Parathyroid adenoma (tissue), 2 donors: ENCODE measurements at regions not wholly inside any gene's neighbourhood (a gene's known extent, or its start where the extent isn't known, plus 50 kb on each side); places are given as distances from the start of the nearest gene placed in this dataset.

Source experiments
- H2AFZ ChIP-seq: fragments of 300-600 bp; sonication (generic); one replicate; pipeline ENCODE4 v1.7.0; 2017; ENCODE audit warnings: antibody characterized with exemption, mild to moderate bottlenecking
- H3K27ac ChIP-seq: fragments of 300-600 bp; sonication (generic); one replicate; pipeline ENCODE4 v1.7.0; 2017
- H3K27me3 ChIP-seq: fragments of 300-600 bp; sonication (generic); one replicate; pipeline ENCODE4 v1.7.0; 2017; ENCODE audit warnings: low read length; ENCODE audit not compliant: control insufficient read depth, insufficient read depth
- H3K36me3 ChIP-seq: fragments of 300-600 bp; sonication (generic); one replicate; pipeline ENCODE4 v1.7.0; 2017; ENCODE audit warnings: low read length; ENCODE audit not compliant: control insufficient read depth, insufficient read depth
- H3K4me1 ChIP-seq: fragments of 300-600 bp; sonication (generic); one replicate; pipeline ENCODE4 v1.7.0; 2017; ENCODE audit warnings: control low read depth
- H3K4me2 ChIP-seq: fragments of 300-600 bp; sonication (generic); one replicate; pipeline ENCODE4 v1.7.0; 2017; ENCODE audit warnings: low read length
- H3K4me3 ChIP-seq: fragments of 300-600 bp; sonication (generic); one replicate; pipeline ENCODE4 v1.7.0; 2017; ENCODE audit warnings: low read depth, low read length
- H3K79me2 ChIP-seq: fragments of 300-600 bp; sonication (generic); one replicate; pipeline ENCODE4 v1.7.0; 2017; ENCODE audit warnings: control low read depth
- H3K9ac ChIP-seq: fragments of 300-600 bp; sonication (generic); one replicate; pipeline ENCODE4 v1.7.0; 2017; ENCODE audit warnings: mild to moderate bottlenecking
- H3K9me3 ChIP-seq: fragments of 300-600 bp; sonication (generic); one replicate; pipeline ENCODE4 v1.7.0; 2017; ENCODE audit warnings: low read length; ENCODE audit not compliant: control insufficient read depth
- TF ChIP-seq, protein P1 (sequence below): fragments of 300-600 bp; sonication (generic); IDR thresholded peaks from one replicate; pipeline ENCODE4 v1.7.0; 2017; ENCODE audit warnings: antibody characterized with exemption, mild to moderate bottlenecking
- donor health status: primary hyperparathyroidism.

DNA sequence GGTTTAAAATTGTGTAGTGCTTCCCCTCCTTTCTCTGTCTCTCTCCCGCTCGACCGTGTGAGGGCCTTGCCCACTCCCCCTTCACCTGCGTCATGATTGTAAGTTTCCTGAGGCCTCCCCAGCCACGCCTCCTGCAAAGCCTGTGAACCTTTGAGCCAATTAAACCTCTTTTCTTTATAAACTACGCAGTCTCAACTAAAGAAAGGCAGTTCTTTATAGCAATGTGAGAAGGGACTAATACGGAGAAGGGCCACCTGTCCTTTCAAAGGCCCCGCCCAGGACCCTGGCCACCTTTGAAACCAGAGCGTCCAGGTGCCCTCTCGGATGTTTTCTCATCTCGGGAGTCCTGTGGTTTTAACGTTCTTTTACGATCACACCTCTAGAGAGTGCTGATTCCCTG, 741.5 kb downstream of the BRD1 start:
- no peak overlapping the region for H2AFZ ChIP-seq
- no peak overlapping the region for H3K4me2 ChIP-seq
- H3K27me3 ChIP-seq, result no peaks in the 10 kb centered on the region
- H3K4me1 ChIP-seq, result no peaks in the 10 kb centered on the region
- TF ChIP-seq, protein P1, sequence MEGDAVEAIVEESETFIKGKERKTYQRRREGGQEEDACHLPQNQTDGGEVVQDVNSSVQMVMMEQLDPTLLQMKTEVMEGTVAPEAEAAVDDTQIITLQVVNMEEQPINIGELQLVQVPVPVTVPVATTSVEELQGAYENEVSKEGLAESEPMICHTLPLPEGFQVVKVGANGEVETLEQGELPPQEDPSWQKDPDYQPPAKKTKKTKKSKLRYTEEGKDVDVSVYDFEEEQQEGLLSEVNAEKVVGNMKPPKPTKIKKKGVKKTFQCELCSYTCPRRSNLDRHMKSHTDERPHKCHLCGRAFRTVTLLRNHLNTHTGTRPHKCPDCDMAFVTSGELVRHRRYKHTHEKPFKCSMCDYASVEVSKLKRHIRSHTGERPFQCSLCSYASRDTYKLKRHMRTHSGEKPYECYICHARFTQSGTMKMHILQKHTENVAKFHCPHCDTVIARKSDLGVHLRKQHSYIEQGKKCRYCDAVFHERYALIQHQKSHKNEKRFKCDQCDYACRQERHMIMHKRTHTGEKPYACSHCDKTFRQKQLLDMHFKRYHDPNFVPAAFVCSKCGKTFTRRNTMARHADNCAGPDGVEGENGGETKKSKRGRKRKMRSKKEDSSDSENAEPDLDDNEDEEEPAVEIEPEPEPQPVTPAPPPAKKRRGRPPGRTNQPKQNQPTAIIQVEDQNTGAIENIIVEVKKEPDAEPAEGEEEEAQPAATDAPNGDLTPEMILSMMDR, result no peak
- H3K36me3 ChIP-seq, result no peaks in the 10 kb centered on the region
- H3K27ac ChIP-seq, result no peak overlapping the region
- no peak overlapping the region for H3K4me3 ChIP-seq
- H3K9ac ChIP-seq, result no peak overlapping the region
- no peaks in the 10 kb centered on the region for H3K9me3 ChIP-seq
- H3K79me2 ChIP-seq, result no peaks in the 10 kb centered on the region

- Histone ChIP-seq H3K9ac (no peak overlapping the region), H3K4me2 (no peak overlapping the region), H3K79me2 (no peaks in the 10 kb centered on the region), H3K4me3 (no peak overlapping the region), H3K36me3 (no peaks in the 10 kb centered on the region), H2AFZ (no peak overlapping the region), H3K27ac (no peak overlapping the region), H3K4me1 (no peaks in the 10 kb centered on the region), H3K27me3 (no peaks in the 10 kb centered on the region), H3K9me3 (no peaks in the 10 kb centered on the region)
- TF ChIP-seq, protein P1, result no peak
Observed at GRCh38 chr22:49084206-49084605, 743.5 kb downstream of the BRD1 start.

- H3K4me3 ChIP-seq, result no peak overlapping the region
- H2AFZ ChIP-seq, result no peak overlapping the region
- TF ChIP-seq, protein P1, result no peak
Observed at GRCh38 chr22:49083607-49084006, 744.1 kb downstream of the BRD1 start.

GRCh38 chr22:49082451-49082850, 745.2 kb downstream of the BRD1 start:
- no peak overlapping the region for H3K4me2 ChIP-seq
- no peaks in the 10 kb centered on the region for H3K79me2 ChIP-seq
- no peaks in the 10 kb centered on the region for H3K27me3 ChIP-seq
- H3K4me3 ChIP-seq, result no peak overlapping the region
- H3K27ac ChIP-seq, result no peak overlapping the region
- no peaks in the 10 kb centered on the region for H3K4me1 ChIP-seq
- H3K9me3 ChIP-seq, result no peaks in the 10 kb centered on the region
- no peak overlapping the region for H2AFZ ChIP-seq
- no peaks in the 10 kb centered on the region for H3K36me3 ChIP-seq
- no peak overlapping the region for H3K9ac ChIP-seq
- TF ChIP-seq, protein P1, result no peak

More at GRCh38 chr22:49083607-49084006, 744.1 kb downstream of the BRD1 start:
- no peaks in the 10 kb centered on the region for H3K36me3 ChIP-seq
- H3K27me3 ChIP-seq, result no peaks in the 10 kb centered on the region
- no peaks in the 10 kb centered on the region for H3K79me2 ChIP-seq
- H3K27ac ChIP-seq, result no peak overlapping the region
- no peak overlapping the region for H3K4me2 ChIP-seq
- no peak overlapping the region for H3K9ac ChIP-seq
- no peaks in the 10 kb centered on the region for H3K9me3 ChIP-seq
- no peaks in the 10 kb centered on the region for H3K4me1 ChIP-seq

DNA sequence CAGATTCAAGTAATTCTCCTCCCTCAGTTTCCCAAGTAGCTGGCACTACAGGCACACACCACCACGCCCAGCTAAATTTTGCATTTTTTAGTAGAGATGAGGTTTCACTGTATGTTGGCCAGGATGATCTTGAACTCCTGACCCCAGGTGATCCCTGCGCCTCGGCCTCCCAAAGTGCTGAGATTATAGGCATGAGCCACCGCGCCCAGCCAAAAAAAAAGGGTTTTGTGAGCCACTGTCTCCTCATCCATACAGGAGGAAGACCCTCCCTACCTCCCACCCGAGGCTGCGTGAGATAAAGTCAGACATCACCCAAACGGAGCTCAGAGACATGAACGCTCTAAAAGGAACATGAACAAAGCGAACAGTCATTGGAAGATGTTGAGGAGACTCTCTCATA, 745.7 kb downstream of the BRD1 start:
- no peak overlapping the region for H3K4me2 ChIP-seq
- H3K4me1 ChIP-seq, result no peaks in the 10 kb centered on the region

More for the DNA sequence above, 745.7 kb downstream of the BRD1 start:
- no peak overlapping the region for H3K27ac ChIP-seq
- H2AFZ ChIP-seq, result no peak overlapping the region
- H3K9ac ChIP-seq, result no peak overlapping the region
- H3K9me3 ChIP-seq, result no peaks in the 10 kb centered on the region
- H3K79me2 ChIP-seq, result no peaks in the 10 kb centered on the region
- no peaks in the 10 kb centered on the region for H3K27me3 ChIP-seq
- no peak overlapping the region for H3K4me3 ChIP-seq
- TF ChIP-seq, protein P1, result no peak
- no peaks in the 10 kb centered on the region for H3K36me3 ChIP-seq
